Fibroblast of lung (primary cell): ENCODE measurements at regions not wholly inside any gene's neighbourhood (a gene's known extent, or its start where the extent isn't known, plus 50 kb on each side); places are given as distances from the start of the nearest gene placed in this dataset.

Source experiments
- EZH2 ChIP-seq: IDR thresholded peaks from 2 replicates; pipeline ENCODE4 v1.5.1; 2012; ENCODE audit warnings: low read length, control low read depth, mild to moderate bottlenecking; ENCODE audit errors: missing control alignments
- TF ChIP-seq, protein P1 (sequence below), 2 donors: IDR thresholded peaks in 1 of 2; conservative IDR thresholded peaks in 1 of 2; 1 replicate in 1 of 2; 2 replicates in 1 of 2; pipeline ENCODE4 v1.5.1; 2011 to 2012; ENCODE audit warnings: low read length in 2 of 2, control low read depth in 1 of 2, inconsistent platforms in 1 of 2, low read depth in 1 of 2, mild to moderate bottlenecking in 1 of 2

DNA sequence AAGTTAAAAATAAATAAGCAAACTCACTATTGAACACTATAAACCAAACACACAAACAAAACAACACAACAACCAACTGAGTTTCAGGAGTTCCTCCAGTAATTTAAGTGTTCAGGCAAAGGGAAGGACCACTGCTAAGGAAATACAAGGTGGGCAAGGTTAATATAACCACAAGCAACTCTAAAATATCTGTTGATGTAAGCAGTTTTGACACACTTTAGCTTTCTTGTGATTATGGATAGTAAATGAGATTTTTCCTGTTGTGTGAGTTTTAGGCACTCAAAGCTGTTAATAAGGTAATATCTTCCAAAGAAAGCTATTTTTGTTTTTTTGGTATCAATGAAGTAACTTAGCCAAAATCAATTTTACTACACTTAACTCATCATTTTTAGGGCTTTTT, 839.1 kb upstream of the FOXG1 start:
- TF ChIP-seq, protein P1, sequence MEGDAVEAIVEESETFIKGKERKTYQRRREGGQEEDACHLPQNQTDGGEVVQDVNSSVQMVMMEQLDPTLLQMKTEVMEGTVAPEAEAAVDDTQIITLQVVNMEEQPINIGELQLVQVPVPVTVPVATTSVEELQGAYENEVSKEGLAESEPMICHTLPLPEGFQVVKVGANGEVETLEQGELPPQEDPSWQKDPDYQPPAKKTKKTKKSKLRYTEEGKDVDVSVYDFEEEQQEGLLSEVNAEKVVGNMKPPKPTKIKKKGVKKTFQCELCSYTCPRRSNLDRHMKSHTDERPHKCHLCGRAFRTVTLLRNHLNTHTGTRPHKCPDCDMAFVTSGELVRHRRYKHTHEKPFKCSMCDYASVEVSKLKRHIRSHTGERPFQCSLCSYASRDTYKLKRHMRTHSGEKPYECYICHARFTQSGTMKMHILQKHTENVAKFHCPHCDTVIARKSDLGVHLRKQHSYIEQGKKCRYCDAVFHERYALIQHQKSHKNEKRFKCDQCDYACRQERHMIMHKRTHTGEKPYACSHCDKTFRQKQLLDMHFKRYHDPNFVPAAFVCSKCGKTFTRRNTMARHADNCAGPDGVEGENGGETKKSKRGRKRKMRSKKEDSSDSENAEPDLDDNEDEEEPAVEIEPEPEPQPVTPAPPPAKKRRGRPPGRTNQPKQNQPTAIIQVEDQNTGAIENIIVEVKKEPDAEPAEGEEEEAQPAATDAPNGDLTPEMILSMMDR (conservative IDR thresholded peaks at IDR 0.05 in 1 of 2, IDR thresholded peaks at IDR 0.05 in 1 of 2; ENCODE audit: low read depth in 1 of 2, low read length in 2 of 2), result no peak
- TF ChIP-seq EZH2, result no peak
